Urinary bladder (tissue), 3 donors: ENCODE measurements at regions not wholly inside any gene's neighbourhood (a gene's known extent, or its start where the extent isn't known, plus 50 kb on each side); places are given as distances from the start of the nearest gene placed in this dataset.
"Not testable (repeated sequence)": the region's sequence is repeated elsewhere in the genome, so short reads cannot be mapped to it uniquely, and the experiment has no call there.

ENCODE experiments used
- DNase-seq: peaks from one replicate; pipeline ENCODE4 v3.0.0-alpha.2; 2015; ENCODE audit errors: extremely low spot score
- H3K27ac ChIP-seq: one replicate; pipeline ENCODE4 v1.5.1; 2013; ENCODE audit warnings: low read depth, mild to moderate bottlenecking, moderate library complexity
- H3K36me3 ChIP-seq: one replicate; pipeline ENCODE4 v1.6.1; 2013; ENCODE audit warnings: mild to moderate bottlenecking, moderate library complexity; ENCODE audit not compliant: insufficient read depth
- H3K4me1 ChIP-seq: one replicate; pipeline ENCODE4 v1.6.1; 2013; ENCODE audit warnings: mild to moderate bottlenecking, moderate library complexity; ENCODE audit not compliant: insufficient read depth
- H3K4me3 ChIP-seq: one replicate; pipeline ENCODE4 v1.5.1; 2013; ENCODE audit warnings: low read depth, low read length
- WGBS: extraction: QIAGEN DNeasy Blood & Tissue Kit; methylation state at CpG from one replicate; pipeline ENCODE4 v1.1.7; 2013; 5-methylcytosine and 5-hydroxymethylcytosine counted together
- donor health status: healthy with polysubstance abuse.
- donor health status: healthy.

DNA sequence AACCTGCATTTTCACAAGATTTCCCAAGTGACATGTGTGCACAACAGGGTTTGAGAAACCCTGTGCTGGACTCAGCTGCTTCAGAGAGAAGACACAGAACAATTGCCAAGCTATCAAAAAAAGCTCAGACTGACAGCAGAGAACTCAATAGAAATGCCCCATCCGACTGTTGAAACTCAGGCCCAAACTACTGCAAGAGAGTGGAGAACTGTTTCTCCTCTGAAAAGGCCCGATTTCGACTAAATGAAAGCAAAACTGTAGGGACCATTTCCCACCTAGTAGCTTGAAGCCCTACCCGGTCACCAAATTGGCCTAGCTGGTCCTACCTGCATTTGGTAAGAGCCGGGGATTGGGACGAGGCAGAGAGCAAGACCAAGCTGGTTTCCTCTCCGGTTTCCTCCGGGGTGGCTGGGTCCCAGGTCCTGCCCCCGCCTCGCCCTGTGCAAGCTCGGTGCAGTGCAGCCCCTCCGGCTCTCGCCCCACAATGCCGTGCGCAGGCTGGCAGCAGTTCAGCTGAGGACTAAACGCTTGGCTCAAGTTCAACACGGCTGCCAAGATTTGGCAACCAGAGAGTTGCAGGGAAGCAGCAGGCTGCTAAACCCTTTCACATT lies 1180.6 kb downstream of the VRK1 start:
- Histone ChIP-seq H3K27ac (peak overlapping the region; percentile 40), H3K36me3 (no peaks in the 10 kb centered on the region), H3K4me3 (peak overlapping the region; percentile 19), H3K4me1 (no peaks in the 10 kb centered on the region)
- WGBS, result 24% methylated on average over 17 of the region's 17 CpGs
- DNase-seq, result peak; percentile 39

DNA sequence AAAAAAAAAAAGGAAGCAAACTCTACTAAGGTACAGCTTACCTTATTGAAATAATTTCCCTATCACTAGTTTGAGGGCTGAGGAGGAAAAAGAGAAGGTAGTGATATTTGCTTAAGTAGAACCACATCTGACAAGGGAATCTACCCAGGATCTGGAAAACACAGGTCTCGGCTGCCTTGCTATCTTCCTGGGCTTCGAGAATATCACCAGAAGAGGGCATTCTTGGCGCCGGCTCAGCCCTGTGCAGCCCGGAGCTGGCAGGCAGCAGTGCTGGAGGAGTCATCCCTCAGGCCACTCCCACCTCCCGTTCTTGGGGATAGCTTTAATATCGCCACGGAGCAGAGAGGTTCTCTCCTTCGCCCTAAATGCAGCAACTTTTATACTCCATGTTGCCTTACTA lies 1181.2 kb downstream of the VRK1 start:
- H3K4me3 ChIP-seq, result no peak overlapping the region
- H3K27ac ChIP-seq, result no peak overlapping the region
- peak; percentile 40 for DNase-seq
- 1% methylated on average over 9 of the region's 9 CpGs for WGBS
- H3K4me1 ChIP-seq, result no peaks in the 10 kb centered on the region
- H3K36me3 ChIP-seq, result no peaks in the 10 kb centered on the region

DNA sequence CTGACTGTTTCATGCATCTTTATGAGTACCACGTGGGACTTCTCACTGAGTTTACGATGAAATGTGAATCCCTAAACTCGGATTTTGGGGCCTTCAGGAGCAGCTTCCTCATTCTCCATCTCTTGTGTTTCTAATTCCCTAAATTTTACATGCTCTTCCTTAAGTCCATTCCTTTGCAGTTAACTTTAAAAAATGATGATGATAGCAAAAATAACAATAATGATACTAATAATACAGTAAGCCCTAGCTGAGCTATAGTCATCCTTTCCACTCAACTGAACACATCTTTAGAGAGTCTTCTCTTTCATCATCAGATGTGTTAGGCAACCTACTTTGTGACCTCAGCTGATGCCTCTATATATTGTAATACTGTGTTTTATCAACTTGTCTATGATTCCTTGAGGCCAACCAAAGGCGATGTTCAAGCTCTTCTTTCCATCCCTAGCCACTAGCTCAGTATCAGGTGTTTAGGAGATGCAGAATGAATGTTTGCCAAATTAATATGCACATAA lies 1196.4 kb downstream of the VRK1 start:
- Histone ChIP-seq H3K4me3 (no peak overlapping the region), H3K4me1 (no peaks in the 10 kb centered on the region), H3K27ac (no peak overlapping the region), H3K36me3 (no peaks in the 10 kb centered on the region)
- WGBS, result 45% methylated on average over 4 of the region's 4 CpGs
- DNase-seq, result no peak

DNA sequence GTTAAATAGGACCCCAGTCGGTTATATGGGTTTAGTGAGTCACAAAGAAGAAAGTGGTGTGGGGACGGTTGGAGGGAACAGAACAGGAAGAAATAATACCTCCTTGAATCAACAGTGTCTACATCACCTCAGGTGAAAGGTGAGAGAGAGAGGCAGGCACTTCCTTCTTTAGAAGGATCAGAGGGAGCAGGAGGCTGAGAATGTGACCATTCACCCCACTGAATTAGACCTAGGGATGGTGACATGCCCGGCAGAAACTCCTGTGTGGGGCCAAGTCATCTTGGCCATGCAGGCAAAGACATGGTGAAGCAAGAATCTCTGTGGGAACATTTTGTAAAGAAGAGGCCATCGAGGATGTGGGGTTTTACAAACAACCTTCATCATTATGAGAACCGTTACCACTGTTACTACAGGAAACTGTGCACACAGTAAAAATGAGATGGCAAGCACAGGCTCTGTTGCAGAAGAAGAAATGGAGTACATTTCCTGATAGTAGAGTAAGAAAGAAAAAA lies 1196.9 kb downstream of the VRK1 start:
- 66% methylated on average over 5 of the region's 5 CpGs for WGBS
- DNase-seq, result no peak
- H3K27ac ChIP-seq, result no peak overlapping the region
- H3K36me3 ChIP-seq, result no peaks in the 10 kb centered on the region
- H3K4me1 ChIP-seq, result no peaks in the 10 kb centered on the region
- no peak overlapping the region for H3K4me3 ChIP-seq

DNA sequence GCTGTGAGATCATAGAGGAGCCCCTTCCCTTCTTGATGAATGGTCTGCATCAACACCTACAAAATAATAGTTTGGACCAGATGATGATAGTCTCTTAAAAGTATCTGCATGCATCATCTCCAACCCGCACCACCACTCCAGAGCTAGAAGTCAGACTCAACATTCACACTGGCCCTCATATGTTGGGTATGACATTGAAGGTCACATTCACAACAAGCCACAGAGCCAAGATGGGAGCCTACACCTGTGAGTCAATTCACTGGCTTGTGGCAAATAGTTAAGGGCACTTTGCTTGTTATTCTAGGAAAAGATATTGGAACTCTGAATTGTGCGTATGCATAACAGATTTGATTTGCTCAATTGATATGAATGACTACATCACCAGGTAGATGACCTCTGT lies 1197.9 kb downstream of the VRK1 start:
- H3K27ac ChIP-seq, result no peak overlapping the region
- DNase-seq, result no peak
- no peaks in the 10 kb centered on the region for H3K4me1 ChIP-seq
- H3K36me3 ChIP-seq, result no peaks in the 10 kb centered on the region
- WGBS, result 91% methylated on average over 2 of the region's 2 CpGs
- H3K4me3 ChIP-seq, result no peak overlapping the region

DNA sequence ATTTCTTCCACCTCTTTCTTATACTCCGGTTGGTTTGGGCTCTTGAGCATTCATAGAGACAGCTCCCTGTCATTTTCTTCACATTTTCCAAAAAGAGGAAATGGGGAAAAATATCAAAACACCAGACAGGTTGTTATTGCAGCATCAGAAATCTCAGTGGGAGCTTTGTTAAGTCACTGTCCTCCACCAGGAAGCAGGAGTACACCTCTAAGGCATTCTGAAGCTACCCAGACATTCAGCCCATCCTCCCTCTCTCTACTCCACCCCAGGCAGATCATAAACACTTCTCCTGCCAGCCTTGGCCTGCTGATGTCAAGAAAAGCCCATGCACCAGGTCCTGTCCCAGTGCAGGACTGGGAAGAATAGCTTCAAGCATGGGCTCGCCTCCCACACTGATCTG lies 1198.3 kb downstream of the VRK1 start:
- DNase-seq, result no peak
- Histone ChIP-seq H3K27ac (no peak overlapping the region), H3K4me3 (no peak overlapping the region), H3K4me1 (no peaks in the 10 kb centered on the region), H3K36me3 (no peaks in the 10 kb centered on the region)
- 87% methylated on average over 2 of the region's 2 CpGs for WGBS

DNA sequence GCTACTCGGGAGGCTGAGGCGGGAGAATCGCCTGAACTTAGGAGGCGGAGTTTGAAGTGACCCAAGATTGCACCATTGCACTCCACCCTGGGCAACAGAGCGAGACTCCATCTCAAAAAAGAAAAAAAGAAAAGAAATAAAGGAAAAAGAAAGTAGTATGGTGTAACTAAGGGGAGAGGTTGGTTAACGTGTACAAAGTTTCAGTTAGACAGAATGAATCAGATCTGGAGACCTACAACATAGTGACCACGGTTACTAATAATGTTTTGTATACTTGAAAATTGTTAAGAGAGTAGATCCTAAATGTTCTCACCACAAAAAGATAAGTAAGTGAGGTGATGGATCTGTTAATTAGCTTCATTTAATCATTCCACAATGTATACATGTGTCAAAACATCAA lies 1208.8 kb downstream of the VRK1 start:
- no peaks in the 10 kb centered on the region for H3K36me3 ChIP-seq
- 88% methylated on average over 7 of the region's 7 CpGs for WGBS
- no peak overlapping the region for H3K27ac ChIP-seq
- DNase-seq, result no peak
- no peak overlapping the region for H3K4me3 ChIP-seq
- H3K4me1 ChIP-seq, result no peaks in the 10 kb centered on the region

DNA sequence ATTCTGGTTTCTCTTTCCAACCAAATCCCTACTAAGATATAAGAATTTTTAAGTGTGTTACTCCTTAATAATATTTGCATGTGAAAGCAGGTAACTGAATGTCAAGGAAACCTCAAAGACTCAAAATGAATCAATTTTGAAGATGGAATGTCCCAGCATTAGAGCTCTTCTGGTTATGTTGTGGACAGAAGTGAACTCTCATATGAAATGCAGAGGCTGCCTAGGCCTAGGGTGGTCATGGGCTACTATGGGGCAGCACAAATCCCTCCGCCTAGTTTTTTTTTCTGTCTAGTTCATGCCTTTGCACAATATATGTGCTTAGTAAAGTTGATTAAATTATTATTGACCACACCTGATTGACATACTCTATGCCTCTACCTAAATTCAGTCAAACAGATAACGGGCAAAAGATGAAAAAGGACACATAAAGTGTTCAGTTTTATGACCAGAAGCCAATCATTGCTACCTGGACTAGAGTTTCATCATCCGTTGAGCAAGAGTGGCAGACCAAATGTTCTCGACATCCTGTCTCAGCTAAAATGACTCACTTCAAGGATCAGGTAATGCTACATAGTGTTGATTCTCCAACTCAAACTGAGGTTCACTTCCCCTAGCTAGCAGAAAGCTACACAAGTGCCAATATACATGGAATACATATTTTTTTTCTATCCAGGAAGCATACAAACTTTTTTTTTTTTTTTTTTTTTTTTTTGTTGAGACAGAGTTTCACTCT lies 1211.4 kb downstream of the VRK1 start:
- WGBS, result 91% methylated on average over 4 of the region's 4 CpGs
- no peak overlapping the region for H3K4me3 ChIP-seq

DNA sequence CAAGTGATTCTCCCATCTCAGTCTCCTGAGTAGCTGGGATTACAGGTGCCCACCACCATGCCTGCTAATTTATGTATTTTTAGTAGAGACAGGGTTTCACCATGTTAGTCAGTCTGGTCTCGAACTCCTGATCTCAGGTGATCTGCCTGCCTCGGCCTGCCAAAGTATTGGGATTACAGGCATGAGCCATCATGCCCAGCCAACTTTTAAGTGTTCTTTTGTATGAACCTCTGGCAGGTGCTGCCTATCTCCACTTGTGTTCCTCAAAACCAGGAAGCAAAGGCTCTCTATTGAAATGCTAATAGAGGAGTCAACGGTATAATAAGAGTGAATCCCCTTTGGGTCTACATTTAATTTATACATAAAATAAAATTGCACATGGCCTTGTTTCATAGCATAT lies 1212.0 kb downstream of the VRK1 start:
- H3K4me1 ChIP-seq, H3K4me3 ChIP-seq, DNase-seq, H3K27ac ChIP-seq, H3K36me3 ChIP-seq: not testable (repeated sequence)
- 86% methylated on average over 3 of the region's 3 CpGs for WGBS

More for the DNA sequence above, 1211.4 kb downstream of the VRK1 start:
- Histone ChIP-seq H3K36me3 (no peaks in the 10 kb centered on the region), H3K27ac (no peak overlapping the region), H3K4me1 (no peaks in the 10 kb centered on the region)
- no peak for DNase-seq

DNA sequence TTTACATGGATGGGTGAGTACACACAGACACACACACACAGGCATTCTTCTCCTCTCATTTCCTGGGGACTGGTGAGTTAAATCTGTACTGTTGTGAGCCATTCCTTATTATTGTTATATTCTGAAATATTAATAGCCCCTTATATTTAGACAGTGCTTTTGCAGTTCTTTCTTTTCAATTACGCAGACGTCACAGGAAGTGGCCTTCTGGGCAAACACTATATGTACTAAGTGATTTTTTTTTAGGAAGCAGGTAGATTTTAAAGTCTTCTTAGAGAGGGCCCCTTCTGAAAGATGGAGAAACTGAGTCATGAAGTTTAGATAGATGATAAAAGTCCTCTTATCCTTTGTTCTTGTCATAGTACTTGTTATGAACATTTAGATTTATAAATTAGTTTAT lies 1213.6 kb downstream of the VRK1 start:
- Histone ChIP-seq H3K4me1 (no peaks in the 10 kb centered on the region), H3K4me3 (no peak overlapping the region), H3K27ac (no peak overlapping the region), H3K36me3 (no peaks in the 10 kb centered on the region)
- 61% methylated on average over 2 of the region's 2 CpGs for WGBS
- DNase-seq, result no peak

DNA sequence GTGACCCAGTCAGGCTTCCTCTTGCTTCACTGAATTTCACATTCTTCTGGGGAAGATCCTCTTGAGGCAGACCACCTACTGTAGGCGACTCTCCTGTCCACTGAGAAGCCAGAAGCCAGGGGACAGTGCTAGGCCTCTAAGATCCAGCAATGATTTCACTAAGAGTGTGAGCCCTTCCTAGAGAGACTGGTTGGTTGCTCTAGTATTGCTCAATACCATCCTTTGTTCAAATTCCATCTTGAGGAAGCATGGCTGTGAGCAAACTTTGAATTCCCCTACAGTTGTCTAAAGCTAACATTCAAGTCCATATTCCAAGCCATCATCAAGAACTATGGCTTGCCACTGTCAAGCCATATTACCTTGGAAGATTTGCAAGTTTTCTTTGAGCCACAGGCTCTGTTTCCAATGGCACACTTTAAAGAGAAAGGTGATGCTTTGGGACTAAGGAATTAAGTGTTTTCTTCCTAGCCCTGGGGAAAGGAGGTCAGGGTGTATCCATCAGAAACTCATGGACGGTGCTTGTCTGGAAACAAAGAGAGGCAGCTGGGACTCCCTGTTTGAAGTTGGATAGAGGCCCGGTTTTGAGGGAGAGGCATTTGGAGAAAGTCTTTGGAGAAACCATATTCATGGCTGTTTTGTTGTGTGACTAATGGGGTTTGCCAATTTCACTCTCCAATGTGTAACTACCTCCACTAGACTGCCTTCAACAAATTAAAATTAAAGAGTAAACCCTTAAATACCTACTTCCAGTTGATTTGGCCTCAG lies 1217.9 kb downstream of the VRK1 start:
- H3K4me1 ChIP-seq, result no peaks in the 10 kb centered on the region
- DNase-seq, result no peak
- H3K27ac ChIP-seq, result no peak overlapping the region
- 73% methylated on average over 3 of the region's 3 CpGs for WGBS
- no peak overlapping the region for H3K4me3 ChIP-seq
- no peaks in the 10 kb centered on the region for H3K36me3 ChIP-seq

DNA sequence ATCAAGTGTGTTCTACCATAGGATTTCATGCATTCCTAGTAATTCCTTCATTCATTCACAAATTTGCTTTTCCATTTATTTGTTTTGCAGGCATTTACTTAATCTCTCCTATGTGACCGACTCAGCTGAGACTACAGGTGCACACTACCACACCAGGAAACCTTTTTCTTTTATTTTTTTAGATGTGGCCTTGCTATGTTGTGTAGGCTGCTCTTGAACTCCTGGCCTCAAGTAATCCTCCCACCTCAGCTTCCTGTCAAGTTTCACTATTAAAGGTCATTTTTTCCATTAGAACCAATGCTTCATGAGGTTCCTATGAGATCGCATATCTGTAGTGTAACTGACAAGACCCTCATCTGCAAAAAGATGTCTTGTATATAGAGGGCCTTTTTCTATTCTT lies 1218.7 kb downstream of the VRK1 start:
- no peak overlapping the region for H3K27ac ChIP-seq
- H3K4me3 ChIP-seq, result no peak overlapping the region
- H3K4me1 ChIP-seq, result no peaks in the 10 kb centered on the region
- WGBS, result 65% methylated on average over 2 of the region's 2 CpGs
- no peak for DNase-seq
- H3K36me3 ChIP-seq, result no peaks in the 10 kb centered on the region

DNA sequence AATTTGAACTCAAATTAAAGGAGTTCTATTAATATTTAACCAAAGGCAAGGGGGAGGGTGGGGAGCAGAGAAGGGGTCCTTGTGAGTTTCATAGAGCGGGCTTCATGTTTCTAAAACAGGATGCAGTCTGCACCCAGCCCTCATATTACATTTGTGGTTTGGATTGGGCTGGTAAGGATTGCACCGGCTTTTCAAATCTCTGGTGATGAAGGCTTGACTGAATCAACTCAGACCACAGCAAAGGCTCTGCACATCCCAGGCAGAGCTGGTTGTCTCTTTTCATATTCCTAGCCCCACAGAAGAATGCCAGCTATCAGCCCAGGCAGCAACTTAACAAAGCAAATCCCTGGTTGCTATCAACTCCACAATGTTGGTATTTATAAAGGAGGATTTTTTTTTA lies 1221.4 kb downstream of the VRK1 start:
- DNase-seq, result no peak
- WGBS, result 84% methylated on average over 2 of the region's 2 CpGs
- H3K27ac ChIP-seq, result no peak overlapping the region
- H3K4me3 ChIP-seq, result no peak overlapping the region
- no peaks in the 10 kb centered on the region for H3K4me1 ChIP-seq
- no peaks in the 10 kb centered on the region for H3K36me3 ChIP-seq
